GM23338 (cell line): ENCODE measurements at regions not wholly inside any gene's neighbourhood (a gene's known extent, or its start where the extent isn't known, plus 50 kb on each side); places are given as distances from the start of the nearest gene placed in this dataset.

Experiments used
- ATAC-seq: fragments of 200-7000 bp; cut with Tn5 transposase; 3 replicates; pipeline ENCODE4 v1.9.1; 2020
- DNase-seq: peaks from one replicate; pipeline ENCODE4 v3.0.0-alpha.2; 2015; ENCODE audit warnings: low spot score
- H2AFZ ChIP-seq: fragments of 200-600 bp; sonication (generic); 2 replicates; pipeline ENCODE4 v1.8.0; 2016; ENCODE audit warnings: antibody characterized with exemption, mild to moderate bottlenecking, moderate library complexity
- H3F3A ChIP-seq: fragments of 200-600 bp; sonication (generic); replicated peaks from 2 replicates; pipeline ENCODE4 v1.8.0; 2017; ENCODE audit warnings: antibody characterized with exemption, mixed run types, low read depth
- H3K27ac ChIP-seq: fragments of 200-600 bp; sonication (generic); 2 replicates; pipeline ENCODE4 v1.6.1; 2016; ENCODE audit warnings: low read depth
- H3K27me3 ChIP-seq: fragments of 200-600 bp; sonication (generic); 2 replicates; pipeline ENCODE4 v1.8.0; 2016; ENCODE audit warnings: mild to moderate bottlenecking, mixed run types, moderate library complexity; ENCODE audit not compliant: insufficient read depth
- H3K36me3 ChIP-seq: fragments of 200-600 bp; sonication (generic); 2 replicates; pipeline ENCODE4 v1.8.0; 2016; ENCODE audit warnings: mild to moderate bottlenecking; ENCODE audit not compliant: insufficient read depth
- H3K4me1 ChIP-seq: fragments of 200-600 bp; sonication (generic); 2 replicates; pipeline ENCODE4 v1.8.0; 2016; ENCODE audit warnings: mild to moderate bottlenecking, moderate library complexity; ENCODE audit not compliant: insufficient read depth
- H3K4me2 ChIP-seq: fragments of 200-600 bp; sonication (generic); 2 replicates; pipeline ENCODE4 v1.7.1; 2017; ENCODE audit warnings: mixed run types
- H3K4me3 ChIP-seq: fragments of 200-600 bp; sonication (generic); 2 replicates; pipeline ENCODE4 v1.6.1; 2016; ENCODE audit warnings: mixed run types
- H3K79me2 ChIP-seq: fragments of 200-600 bp; sonication (generic); replicated peaks from 2 replicates; pipeline ENCODE4 v1.8.0; 2017; ENCODE audit warnings: mild to moderate bottlenecking; ENCODE audit not compliant: insufficient read depth
- H3K9me2 ChIP-seq: fragments of 200-600 bp; sonication (generic); 2 replicates; pipeline ENCODE4 v1.8.0; 2017; ENCODE audit not compliant: insufficient read depth
- H4K20me1 ChIP-seq: fragments of 200-600 bp; sonication (generic); replicated peaks from 2 replicates; pipeline ENCODE4 v1.8.0; 2017; ENCODE audit warnings: mild to moderate bottlenecking; ENCODE audit not compliant: insufficient read depth
- H3K27ac Mint-ChIP-seq: 2 replicates; pipeline ENCODE4 v1.8.0; 2020; ENCODE audit warnings: inconsistent platforms, mild to moderate bottlenecking, moderate library complexity, mixed read lengths
- H3K27me3 Mint-ChIP-seq: 3 replicates; pipeline ENCODE4 v1.8.0; 2022; ENCODE audit warnings: low read depth, mild to moderate bottlenecking, moderate library complexity, mixed read lengths, inconsistent platforms; ENCODE audit not compliant: insufficient read depth, poor library complexity
- H3K36me3 Mint-ChIP-seq: 3 replicates; pipeline ENCODE4 v1.8.0; 2021; ENCODE audit warnings: low read depth, mild to moderate bottlenecking, inconsistent platforms, moderate library complexity, mixed read lengths
- H3K4me1 Mint-ChIP-seq: 3 replicates; pipeline ENCODE4 v1.8.0; 2020; ENCODE audit warnings: mild to moderate bottlenecking, inconsistent platforms, mixed read lengths
- H3K4me3 Mint-ChIP-seq: 3 replicates; pipeline ENCODE4 v1.8.0; 2021; ENCODE audit warnings: moderate library complexity, mild to moderate bottlenecking, inconsistent platforms, mixed read lengths
- H3K9me3 Mint-ChIP-seq: 3 replicates; pipeline ENCODE4 v1.8.0; 2020; ENCODE audit warnings: moderate library complexity, mild to moderate bottlenecking, inconsistent platforms, mixed read lengths
- CREB1 ChIP-seq: fragments of 250-450 bp; sonication (Bioruptor Pico); IDR thresholded peaks from 2 replicates; pipeline ENCODE4 v1.5.0; 2020; ENCODE audit warnings: low read depth, mild to moderate bottlenecking, moderate library complexity
- EZH2phosphoT487 ChIP-seq: fragments of 200-600 bp; sonication (generic); IDR thresholded peaks from one replicate; pipeline ENCODE4 v1.8.1; 2018; ENCODE audit warnings: antibody characterized with exemption; ENCODE audit not compliant: unreplicated experiment
- REST ChIP-seq: IDR thresholded peaks from one replicate; pipeline ENCODE4 v1.6.1; 2018; ENCODE audit warnings: antibody characterized with exemption; ENCODE audit not compliant: unreplicated experiment
- STAT1 ChIP-seq: IDR thresholded peaks from one replicate; pipeline ENCODE4 v1.6.1; 2016; ENCODE audit warnings: antibody characterized with exemption; ENCODE audit not compliant: unreplicated experiment
- TF ChIP-seq, protein P1 (sequence below): fragments of 250-450 bp; sonication (Bioruptor Pico); IDR thresholded peaks from 2 replicates; pipeline ENCODE4 v1.5.0; 2020; ENCODE audit warnings: mild to moderate bottlenecking, moderate library complexity

- Histone ChIP-seq H3K36me3 (no peaks in the 10 kb centered on the region), H3K4me3 (no peak overlapping the region), H3F3A (no peaks in the 10 kb centered on the region), H3K27ac (no peak overlapping the region), H3K4me1 (no peaks in the 10 kb centered on the region), H4K20me1 (no peaks in the 10 kb centered on the region), H3K27me3 (no peaks in the 10 kb centered on the region), H2AFZ (no peak overlapping the region), H3K9me2 (no peaks in the 10 kb centered on the region), H3K79me2 (no peaks in the 10 kb centered on the region), H3K4me2 (no peak overlapping the region)
- TF ChIP-seq CREB1 (no peak), EZH2phosphoT487 (no peak)
- DNase-seq, result no peak
- Mint-ChIP-seq H3K9me3 (peaks cover 10% of the 10 kb centered on the region; the same call in 2 of the 3 replicates), H3K36me3 (peaks cover 3% of the 10 kb centered on the region; the same call in 2 of the 3 replicates), H3K4me1 (no peaks in the 10 kb centered on the region), H3K27me3 (peaks cover 13% of the 10 kb centered on the region), H3K4me3 (no peak overlapping the region), H3K27ac (no peak overlapping the region)
- no peak for ATAC-seq
Observed at GRCh38 chr2:128455721-128456050, 137.0 kb upstream of the HS6ST1 start.

GRCh38 chr2:128456281-128456680, 137.6 kb upstream of the HS6ST1 start:
- ATAC-seq (no peak), DNase-seq (no peak)
- no peaks in the 10 kb centered on the region for H3K79me2 ChIP-seq
- TF ChIP-seq REST (no peak), STAT1 (no peak)
- TF ChIP-seq, protein P1, sequence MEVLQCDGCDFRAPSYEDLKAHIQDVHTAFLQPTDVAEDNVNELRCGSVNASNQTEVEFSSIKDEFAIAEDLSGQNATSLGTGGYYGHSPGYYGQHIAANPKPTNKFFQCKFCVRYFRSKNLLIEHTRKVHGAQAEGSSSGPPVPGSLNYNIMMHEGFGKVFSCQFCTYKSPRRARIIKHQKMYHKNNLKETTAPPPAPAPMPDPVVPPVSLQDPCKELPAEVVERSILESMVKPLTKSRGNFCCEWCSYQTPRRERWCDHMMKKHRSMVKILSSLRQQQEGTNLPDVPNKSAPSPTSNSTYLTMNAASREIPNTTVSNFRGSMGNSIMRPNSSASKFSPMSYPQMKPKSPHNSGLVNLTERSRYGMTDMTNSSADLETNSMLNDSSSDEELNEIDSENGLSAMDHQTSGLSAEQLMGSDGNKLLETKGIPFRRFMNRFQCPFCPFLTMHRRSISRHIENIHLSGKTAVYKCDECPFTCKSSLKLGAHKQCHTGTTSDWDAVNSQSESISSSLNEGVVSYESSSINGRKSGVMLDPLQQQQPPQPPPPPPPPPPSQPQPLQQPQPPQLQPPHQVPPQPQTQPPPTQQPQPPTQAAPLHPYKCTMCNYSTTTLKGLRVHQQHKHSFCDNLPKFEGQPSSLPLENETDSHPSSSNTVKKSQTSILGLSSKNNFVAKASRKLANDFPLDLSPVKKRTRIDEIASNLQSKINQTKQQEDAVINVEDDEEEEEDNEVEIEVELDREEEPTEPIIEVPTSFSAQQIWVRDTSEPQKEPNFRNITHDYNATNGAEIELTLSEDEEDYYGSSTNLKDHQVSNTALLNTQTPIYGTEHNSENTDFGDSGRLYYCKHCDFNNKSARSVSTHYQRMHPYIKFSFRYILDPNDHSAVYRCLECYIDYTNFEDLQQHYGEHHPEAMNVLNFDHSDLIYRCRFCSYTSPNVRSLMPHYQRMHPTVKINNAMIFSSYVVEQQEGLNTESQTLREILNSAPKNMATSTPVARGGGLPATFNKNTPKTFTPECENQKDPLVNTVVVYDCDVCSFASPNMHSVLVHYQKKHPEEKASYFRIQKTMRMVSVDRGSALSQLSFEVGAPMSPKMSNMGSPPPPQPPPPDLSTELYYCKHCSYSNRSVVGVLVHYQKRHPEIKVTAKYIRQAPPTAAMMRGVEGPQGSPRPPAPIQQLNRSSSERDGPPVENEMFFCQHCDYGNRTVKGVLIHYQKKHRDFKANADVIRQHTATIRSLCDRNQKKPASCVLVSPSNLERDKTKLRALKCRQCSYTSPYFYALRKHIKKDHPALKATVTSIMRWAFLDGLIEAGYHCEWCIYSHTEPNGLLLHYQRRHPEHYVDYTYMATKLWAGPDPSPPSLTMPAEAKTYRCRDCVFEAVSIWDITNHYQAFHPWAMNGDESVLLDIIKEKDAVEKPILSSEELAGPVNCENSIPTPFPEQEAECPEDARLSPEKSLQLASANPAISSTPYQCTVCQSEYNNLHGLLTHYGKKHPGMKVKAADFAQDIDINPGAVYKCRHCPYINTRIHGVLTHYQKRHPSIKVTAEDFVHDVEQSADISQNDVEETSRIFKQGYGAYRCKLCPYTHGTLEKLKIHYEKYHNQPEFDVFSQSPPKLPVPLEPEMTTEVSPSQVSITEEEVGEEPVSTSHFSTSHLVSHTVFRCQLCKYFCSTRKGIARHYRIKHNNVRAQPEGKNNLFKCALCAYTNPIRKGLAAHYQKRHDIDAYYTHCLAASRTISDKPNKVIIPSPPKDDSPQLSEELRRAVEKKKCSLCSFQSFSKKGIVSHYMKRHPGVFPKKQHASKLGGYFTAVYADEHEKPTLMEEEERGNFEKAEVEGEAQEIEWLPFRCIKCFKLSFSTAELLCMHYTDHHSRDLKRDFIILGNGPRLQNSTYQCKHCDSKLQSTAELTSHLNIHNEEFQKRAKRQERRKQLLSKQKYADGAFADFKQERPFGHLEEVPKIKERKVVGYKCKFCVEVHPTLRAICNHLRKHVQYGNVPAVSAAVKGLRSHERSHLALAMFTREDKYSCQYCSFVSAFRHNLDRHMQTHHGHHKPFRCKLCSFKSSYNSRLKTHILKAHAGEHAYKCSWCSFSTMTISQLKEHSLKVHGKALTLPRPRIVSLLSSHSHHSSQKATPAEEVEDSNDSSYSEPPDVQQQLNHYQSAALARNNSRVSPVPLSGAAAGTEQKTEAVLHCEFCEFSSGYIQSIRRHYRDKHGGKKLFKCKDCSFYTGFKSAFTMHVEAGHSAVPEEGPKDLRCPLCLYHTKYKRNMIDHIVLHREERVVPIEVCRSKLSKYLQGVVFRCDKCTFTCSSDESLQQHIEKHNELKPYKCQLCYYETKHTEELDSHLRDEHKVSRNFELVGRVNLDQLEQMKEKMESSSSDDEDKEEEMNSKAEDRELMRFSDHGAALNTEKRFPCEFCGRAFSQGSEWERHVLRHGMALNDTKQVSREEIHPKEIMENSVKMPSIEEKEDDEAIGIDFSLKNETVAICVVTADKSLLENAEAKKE (CRISPR knock-in tag), result no peak
- Mint-ChIP-seq H3K9me3 (peaks cover 16% of the 10 kb centered on the region; the same call in 2 of the 3 replicates), H3K27me3 (peaks cover 13% of the 10 kb centered on the region), H3K36me3 (peaks cover 3% of the 10 kb centered on the region; the same call in 2 of the 3 replicates), H3K4me1 (no peaks in the 10 kb centered on the region), H3K4me3 (no peak overlapping the region), H3K27ac (no peak overlapping the region)
- H3K9me2 ChIP-seq, result no peaks in the 10 kb centered on the region
- H2AFZ ChIP-seq, result no peak overlapping the region
- H3F3A ChIP-seq, result no peaks in the 10 kb centered on the region
- no peaks in the 10 kb centered on the region for H3K27me3 ChIP-seq
- no peak overlapping the region for H3K4me3 ChIP-seq
- H4K20me1 ChIP-seq, result no peaks in the 10 kb centered on the region
- H3K4me1 ChIP-seq, result no peaks in the 10 kb centered on the region
- no peak overlapping the region for H3K4me2 ChIP-seq
- no peak overlapping the region for H3K27ac ChIP-seq
- H3K36me3 ChIP-seq, result no peaks in the 10 kb centered on the region
